K562 (cell line): ENCODE measurements at regions not wholly inside any gene's neighbourhood (a gene's known extent, or its start where the extent isn't known, plus 50 kb on each side); places are given as distances from the start of the nearest gene placed in this dataset.

Source experiments
- ATAC-seq: fragments of 200-7000 bp; cut with Tn5 transposase; 3 replicates; pipeline ENCODE4 v1.9.1; 2020; ENCODE audit warnings: moderate library complexity
- BruUV-seq: library from RNA; stranded (reverse); fragments of 400-500 nt; replicated peaks from 2 replicates; lab custom pipeline; 2021; lab: Mats Ljungman, UMichigan
- CTCF ChIA-PET: fragments of 300-600 bp; formaldehyde crosslinking; extraction: SDS; loops from one replicate; lab custom pipeline; 2021; ENCODE audit warnings: low intra/inter-chr PET ratio; lab: Yijun Ruan, JAX
- POLR2A ChIA-PET: fragments of 300-600, 350-650 bp; sonication (Branson Sonifier 250); formaldehyde crosslinking; extraction: SDS; loops from one replicate; lab custom pipeline; 2021; ENCODE audit warnings: antibody characterized with exemption, inconsistent platforms; lab: Yijun Ruan, JAX
- DNase-seq, 4 experiments: peaks; one replicate each; pipeline versions ENCODE4 v3.0.0 to v3.0.0-alpha.2; 2011 to 2018; ENCODE audit warnings: low spot score in 3 of 4, mixed read lengths in 3 of 4; ENCODE audit errors: extremely low read depth in 1 of 4
- FAIRE-seq: peaks from 2 replicates; lab custom pipeline; 2011; peaks lifted over from hg19 to GRCh38; lab: Jason Lieb, UNC
- H2AFZ ChIP-seq: 2 replicates; pipeline ENCODE4 v1.6.0; 2011; ENCODE audit warnings: low read depth, low read length, control low read depth, inconsistent platforms
- H3K27ac ChIP-seq: fragments of 200-600 bp; 3 replicates; pipeline ENCODE4 v1.8.0; 2011; ENCODE audit warnings: low read depth, mild to moderate bottlenecking, control low read depth, inconsistent platforms, low read length, moderate library complexity, mixed read lengths; ENCODE audit errors: extremely low read depth
- H3K27me3 ChIP-seq, 2 experiments: fragments of 300-600 bp in 1 of 2; 2 replicates in 1 of 2; 3 replicates in 1 of 2; pipeline versions ENCODE4 v1.6.0 to v1.8.0; 2011; ENCODE audit warnings: inconsistent platforms in 2 of 2, low read length in 2 of 2, mild to moderate bottlenecking in 1 of 2, mixed read lengths in 1 of 2, moderate library complexity in 1 of 2; ENCODE audit not compliant: control insufficient read depth in 2 of 2, insufficient read depth in 2 of 2
- H3K36me3 ChIP-seq: fragments of 300-600 bp; 3 replicates; pipeline ENCODE4 v1.8.0; 2011; ENCODE audit warnings: mild to moderate bottlenecking, low read length, inconsistent platforms; ENCODE audit not compliant: control insufficient read depth, insufficient read depth
- H3K4me1 ChIP-seq, 2 experiments: fragments of 200-600 bp in 1 of 2; replicated peaks in 1 of 2; 2 replicates in 1 of 2; 3 replicates in 1 of 2; pipeline versions ENCODE4 v1.5.1 to v1.8.0; 2011; ENCODE audit warnings: inconsistent platforms in 2 of 2, low read length in 2 of 2, mild to moderate bottlenecking in 1 of 2, mixed read lengths in 1 of 2, moderate library complexity in 1 of 2; ENCODE audit not compliant: control insufficient read depth in 2 of 2, insufficient read depth in 2 of 2
- H3K4me2 ChIP-seq: 2 replicates; pipeline ENCODE4 v1.6.1; 2011; ENCODE audit warnings: low read length, control low read depth, inconsistent platforms, mixed read lengths; ENCODE audit not compliant: insufficient read depth
- H3K4me3 ChIP-seq: fragments of 200-600 bp; sonication (generic), shearing (Covaris generic); 2 replicates; pipeline ENCODE4 v1.5.1; 2016; ENCODE audit warnings: control low read depth, inconsistent platforms
- H3K79me2 ChIP-seq: fragments of 200-600 bp; 3 replicates; pipeline ENCODE4 v1.8.0; 2011; ENCODE audit warnings: low read length, inconsistent platforms; ENCODE audit not compliant: control insufficient read depth, insufficient read depth
- H3K9ac ChIP-seq, 2 experiments: 2 replicates each; pipeline versions ENCODE4 v1.6.0 to v1.6.1; 2011; ENCODE audit warnings: low read depth in 2 of 2, low read length in 2 of 2, control low read depth in 1 of 2, inconsistent platforms in 1 of 2, mild to moderate bottlenecking in 1 of 2, mixed read lengths in 1 of 2; ENCODE audit not compliant: insufficient read depth in 1 of 2
- H3K9me1 ChIP-seq: one replicate; pipeline ENCODE4 v1.6.0; 2011; ENCODE audit warnings: inconsistent platforms, mild to moderate bottlenecking, low read length, moderate library complexity; ENCODE audit not compliant: control insufficient read depth, insufficient read depth
- H3K9me3 ChIP-seq: replicated peaks from 2 replicates; pipeline ENCODE4 v1.5.1; 2011; ENCODE audit warnings: low read depth, low read length, inconsistent platforms; ENCODE audit not compliant: control insufficient read depth, insufficient read depth
- H4K20me1 ChIP-seq: replicated peaks from 2 replicates; pipeline ENCODE4 v1.6.1; 2011; ENCODE audit warnings: low read length, inconsistent platforms, mixed read lengths; ENCODE audit not compliant: control insufficient read depth, insufficient read depth
- BRCA1 ChIP-seq, 2 experiments: fragments of 450-650 bp in 1 of 2; sonication (generic) in 1 of 2; formaldehyde crosslinking in 1 of 2; IDR thresholded peaks; 2 replicates each; pipeline versions ENCODE4 v1.5.0 to v1.6.1; 2017 to 2020; ENCODE audit warnings: mild to moderate bottlenecking in 1 of 2, missing genetic modification reagents in 1 of 2
- CBX8 ChIP-seq: fragments of 200-600 bp; sonication (generic); IDR thresholded peaks from 2 replicates; pipeline ENCODE4 v1.6.1; 2012; ENCODE audit warnings: borderline replicate concordance, mixed run types, low read depth, mild to moderate bottlenecking, moderate library complexity, mixed read lengths, low read length, control low read depth, inconsistent platforms; ENCODE audit not compliant: poor library complexity, severe bottlenecking; ENCODE audit errors: extremely low read depth
- ETV6 ChIP-seq, 3 experiments: fragments of 150-350 bp in 1 of 3; sonication (generic) in 1 of 3; formaldehyde crosslinking in 1 of 3; IDR thresholded peaks; 2 replicates each; pipeline versions ENCODE4 v1.6.1 to v1.8.0; 2014 to 2022; ENCODE audit warnings: borderline replicate concordance in 2 of 3, low read depth in 2 of 3, antibody characterized with exemption in 1 of 3, low read length in 1 of 3, mild to moderate bottlenecking in 1 of 3, missing genetic modification reagents in 1 of 3
- ILF3 ChIP-seq: fragments of 450-650 bp; IDR thresholded peaks from 2 replicates; pipeline ENCODE4 v1.6.1; 2018; ENCODE audit warnings: antibody characterized with exemption, mild to moderate bottlenecking, moderate library complexity, borderline replicate concordance
- MIER1 ChIP-seq: fragments of 450-650 bp; IDR thresholded peaks from 2 replicates; pipeline ENCODE4 v1.6.1; 2016; ENCODE audit warnings: antibody characterized with exemption, mild to moderate bottlenecking, low read depth
- MTA2 ChIP-seq: fragments of 450-650 bp; IDR thresholded peaks from 2 replicates; pipeline ENCODE4 v1.6.1; 2016; ENCODE audit warnings: low read depth
- NCOR1 ChIP-seq: fragments of 450-650 bp; IDR thresholded peaks from 2 replicates; pipeline ENCODE4 v1.6.1; 2016; ENCODE audit warnings: mild to moderate bottlenecking, moderate library complexity
- PTBP1 ChIP-seq: fragments of 200-400 bp; formaldehyde crosslinking; IDR thresholded peaks from 2 replicates; pipeline ENCODE4 v1.6.1; 2017; ENCODE audit warnings: low read depth, low read length
- RBM39 ChIP-seq: fragments of 200-400 bp; formaldehyde crosslinking; optimal IDR thresholded peaks from 2 replicates; pipeline ENCODE3; 2018; ENCODE audit warnings: low read depth, low read length
- SMARCA4 ChIP-seq: fragments of 450-650 bp; IDR thresholded peaks from 2 replicates; pipeline ENCODE4 v1.6.1; 2016
- SRSF9 ChIP-seq: fragments of 200-400 bp; formaldehyde crosslinking; IDR thresholded peaks from 2 replicates; pipeline ENCODE4 v1.6.1; 2017; ENCODE audit warnings: low read depth, low read length, borderline replicate concordance
- STAT5B ChIP-seq: fragments of 250-450 bp; sonication (Bioruptor Pico); IDR thresholded peaks from 2 replicates; pipeline ENCODE4 v1.8.0; 2021; ENCODE audit warnings: mild to moderate bottlenecking, inconsistent platforms
- TCF3 ChIP-seq: sonication (generic); formaldehyde crosslinking; IDR thresholded peaks from 2 replicates; pipeline ENCODE4 v1.4.0; 2020; ENCODE audit warnings: mild to moderate bottlenecking, missing genetic modification reagents
- ZBTB1 ChIP-seq: sonication (generic); formaldehyde crosslinking; IDR thresholded peaks from 2 replicates; pipeline ENCODE4 v1.8.1; 2023; ENCODE audit warnings: missing genetic modification reagents, low read depth, mild to moderate bottlenecking, borderline replicate concordance
- ZNF197 ChIP-seq: fragments of 200-800 bp; sonication (Bioruptor generic); IDR thresholded peaks from 2 replicates; pipeline ENCODE4 v1.6.1; 2016; ENCODE audit warnings: low read depth, missing genetic modification characterization, missing compliant biosample characterization
- ZNF668 ChIP-seq: fragments of 250-450 bp; sonication (Bioruptor Pico); IDR thresholded peaks from 2 replicates; pipeline ENCODE4 v1.8.0; 2022; ENCODE audit warnings: mild to moderate bottlenecking, inconsistent platforms
- WGBS: fragments of 100-300 bp; shearing (Covaris generic); methylation state at CpG from one replicate; pipeline ENCODE4 v1.1.6; 2016; ENCODE audit warnings: low coverage, mixed read lengths; ENCODE audit not compliant: insufficient coverage; ENCODE audit errors: missing lambda C conversion rate; 5-methylcytosine and 5-hydroxymethylcytosine counted together
- in situ Hi-C: fragments of 300-500 bp; cut with MboI; formaldehyde crosslinking; loops from 4 replicates; pipeline ENCODE4 v1.15.0; 2018; ENCODE audit warnings: inconsistent platforms, mixed read lengths
- intact Hi-C: fragments of 100-400 bp; cut with micrococcal nuclease; formaldehyde crosslinking; loops from 2 replicates; pipeline ENCODE4 v1.14.2; 2022
- TF ChIP-seq, protein P1 (sequence below), 2 experiments: fragments of 450-650 bp; IDR thresholded peaks; 2 replicates each; pipeline ENCODE4 v1.6.1; 2018; ENCODE audit warnings: mild to moderate bottlenecking in 2 of 2, low read depth in 1 of 2; ENCODE audit not compliant: partially characterized antibody in 2 of 2

DNA sequence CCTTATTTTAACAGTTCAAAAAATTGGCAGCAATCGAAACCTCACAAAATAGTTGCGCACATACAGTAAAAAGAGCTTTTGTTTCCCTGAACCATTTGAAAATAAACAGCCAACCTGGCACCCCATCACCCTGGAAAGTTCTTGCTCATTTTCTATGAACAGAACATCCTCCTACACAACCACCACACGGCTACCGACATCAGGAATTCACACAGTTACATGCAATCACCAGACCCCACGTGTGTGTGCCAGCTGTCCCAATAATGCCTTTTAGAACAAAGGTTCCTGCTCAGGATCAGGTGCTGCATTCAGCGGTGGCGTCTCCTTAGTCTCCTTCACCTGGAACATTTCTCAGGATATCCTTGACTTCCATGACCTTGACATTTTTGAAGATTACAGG lies 186.5 kb downstream of the KLF13 start (continued):
- TF ChIP-seq ZNF668 = no peak
- TF ChIP-seq RBM39 = no peak
- no peak for TF ChIP-seq BRCA1 (IDR thresholded peaks at IDR 0.05)
- TF ChIP-seq BRCA1 (CRISPR knock-in tag; IDR thresholded peaks at IDR 0.05) = no peak
- no peak for TF ChIP-seq CBX8

DNA sequence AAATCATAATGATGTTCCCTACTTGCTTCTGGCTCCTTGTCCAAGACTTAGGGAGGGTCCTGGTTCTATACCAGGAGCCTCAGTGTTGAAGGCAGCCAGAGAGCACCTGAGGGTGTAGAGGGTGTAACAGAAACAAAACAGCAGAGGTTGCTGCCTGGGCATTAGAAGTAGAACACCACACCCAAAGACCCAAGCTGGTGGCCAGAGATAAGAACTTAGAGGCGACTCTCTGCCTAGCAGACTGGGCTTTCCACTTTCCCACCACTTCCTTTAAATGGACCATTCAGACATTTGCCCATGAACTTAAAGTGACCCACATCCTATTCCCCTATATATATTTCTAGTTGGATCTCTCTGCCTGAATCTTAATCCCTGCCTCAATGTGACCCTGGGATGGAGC lies 189.8 kb downstream of the KLF13 start:
- H3K9ac ChIP-seq = no peak overlapping the region
- no peaks in the 10 kb centered on the region for H3K36me3 ChIP-seq
- no peaks in the 10 kb centered on the region for H4K20me1 ChIP-seq
- ChIA-PET CTCF (no interaction called here), POLR2A (interaction anchor here (1.9 kb wide), 1 partner anchor 12 kb away, joined by 4 read pairs; no protein-coding TSS in a partner anchor)
- H3K4me3 ChIP-seq = no peak overlapping the region
- H3K9me1 ChIP-seq = no peaks in the 10 kb centered on the region
- ATAC-seq (peak; percentile 81), FAIRE-seq (peak; percentile 66), DNase-seq (peak in 2 of 4 experiments; percentile 38 to 44)
- intact Hi-C loops (no loop called here), in situ Hi-C loops (no loop called here)
- H3K27ac ChIP-seq = no peak overlapping the region
- H2AFZ ChIP-seq = 0 out of 2 replicates have a peak overlapping the region, but pooled peaks have one; percentile 58
- H3K4me2 ChIP-seq = no peak overlapping the region
- H3K4me1 ChIP-seq = peaks cover 0 to 4% of the 10 kb centered on the region in 2 experiments; a peak in 3 of 5 replicates
- no peaks in the 10 kb centered on the region for H3K79me2 ChIP-seq
- H3K27me3 ChIP-seq = peaks cover 0 to 8% of the 10 kb centered on the region in 2 experiments; a peak in 1 of 5 replicates
- 0% methylated on average over 1 of the region's 1 CpG for WGBS
- BruUV-seq = no TSS peak
- H3K9me3 ChIP-seq = no peaks in the 10 kb centered on the region
- no peak for TF ChIP-seq STAT5B (CRISPR knock-in tag)
- TF ChIP-seq ETV6 (IDR thresholded peaks at IDR 0.05; ENCODE audit: borderline replicate concordance in 1 of 2, low read depth in 2 of 2, low read length in 1 of 2) = no peak
- TF ChIP-seq ETV6 (CRISPR knock-in tag; IDR thresholded peaks at IDR 0.05; ENCODE audit: borderline replicate concordance) = no peak
- no peak for TF ChIP-seq ZNF197 (CRISPR knock-in tag)
- peak; percentile 49 for TF ChIP-seq TCF3
- TF ChIP-seq SMARCA4 = peak; percentile 55; the same call in 1 of the 2 replicates
- no peak for TF ChIP-seq MIER1
- TF ChIP-seq, protein P1, sequence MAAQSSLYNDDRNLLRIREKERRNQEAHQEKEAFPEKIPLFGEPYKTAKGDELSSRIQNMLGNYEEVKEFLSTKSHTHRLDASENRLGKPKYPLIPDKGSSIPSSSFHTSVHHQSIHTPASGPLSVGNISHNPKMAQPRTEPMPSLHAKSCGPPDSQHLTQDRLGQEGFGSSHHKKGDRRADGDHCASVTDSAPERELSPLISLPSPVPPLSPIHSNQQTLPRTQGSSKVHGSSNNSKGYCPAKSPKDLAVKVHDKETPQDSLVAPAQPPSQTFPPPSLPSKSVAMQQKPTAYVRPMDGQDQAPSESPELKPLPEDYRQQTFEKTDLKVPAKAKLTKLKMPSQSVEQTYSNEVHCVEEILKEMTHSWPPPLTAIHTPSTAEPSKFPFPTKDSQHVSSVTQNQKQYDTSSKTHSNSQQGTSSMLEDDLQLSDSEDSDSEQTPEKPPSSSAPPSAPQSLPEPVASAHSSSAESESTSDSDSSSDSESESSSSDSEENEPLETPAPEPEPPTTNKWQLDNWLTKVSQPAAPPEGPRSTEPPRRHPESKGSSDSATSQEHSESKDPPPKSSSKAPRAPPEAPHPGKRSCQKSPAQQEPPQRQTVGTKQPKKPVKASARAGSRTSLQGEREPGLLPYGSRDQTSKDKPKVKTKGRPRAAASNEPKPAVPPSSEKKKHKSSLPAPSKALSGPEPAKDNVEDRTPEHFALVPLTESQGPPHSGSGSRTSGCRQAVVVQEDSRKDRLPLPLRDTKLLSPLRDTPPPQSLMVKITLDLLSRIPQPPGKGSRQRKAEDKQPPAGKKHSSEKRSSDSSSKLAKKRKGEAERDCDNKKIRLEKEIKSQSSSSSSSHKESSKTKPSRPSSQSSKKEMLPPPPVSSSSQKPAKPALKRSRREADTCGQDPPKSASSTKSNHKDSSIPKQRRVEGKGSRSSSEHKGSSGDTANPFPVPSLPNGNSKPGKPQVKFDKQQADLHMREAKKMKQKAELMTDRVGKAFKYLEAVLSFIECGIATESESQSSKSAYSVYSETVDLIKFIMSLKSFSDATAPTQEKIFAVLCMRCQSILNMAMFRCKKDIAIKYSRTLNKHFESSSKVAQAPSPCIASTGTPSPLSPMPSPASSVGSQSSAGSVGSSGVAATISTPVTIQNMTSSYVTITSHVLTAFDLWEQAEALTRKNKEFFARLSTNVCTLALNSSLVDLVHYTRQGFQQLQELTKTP (IDR thresholded peaks at IDR 0.05; ENCODE audit: low read depth in 1 of 2, partially characterized antibody in 2 of 2) = no peak
- no peak for TF ChIP-seq SRSF9
- TF ChIP-seq PTBP1 = no peak
- TF ChIP-seq ZBTB1 = no peak
- no peak for TF ChIP-seq ILF3
- TF ChIP-seq NCOR1 = peak; percentile 36; the same call in 1 of the 2 replicates
- TF ChIP-seq MTA2 = peak; percentile 45; the same call in 1 of the 2 replicates
